ENCODE measurements at regions not wholly inside any gene's neighbourhood (a gene's known extent, or its start where the extent isn't known, plus 50 kb on each side); places are given as distances from the start of the nearest gene placed in this dataset.

DNA sequence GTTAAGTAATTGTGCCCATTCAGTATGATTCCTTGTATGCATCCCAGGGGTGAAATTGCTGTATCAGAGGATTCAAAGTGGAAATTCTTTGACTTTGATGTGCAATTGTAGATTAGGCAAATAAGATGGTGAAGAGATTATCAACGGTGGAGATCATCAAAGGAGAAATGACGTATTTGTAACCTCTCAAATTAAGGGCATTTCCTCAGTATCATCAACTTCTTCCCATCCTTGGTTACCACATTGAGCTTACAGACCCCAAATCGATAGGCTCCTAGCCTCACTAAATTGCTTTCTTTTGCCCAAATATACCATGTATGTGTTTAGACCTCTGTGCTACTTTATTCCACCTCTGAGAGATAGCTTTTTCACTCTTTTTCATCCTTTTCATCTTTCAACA, 213.1 kb upstream of the ZFP64 start:
- WGBS (ENCODE audit: insufficient coverage) = 90% methylated on average over 1 of the region's 3 CpGs
- Histone ChIP-seq H3K4me3 (ENCODE audit: control extremely low read depth in 1 of 5, extremely low read depth in 1 of 5, insufficient read depth in 1 of 5, low read depth in 2 of 5, low read length in 4 of 5) (no peak overlapping the region), H3K9ac (ENCODE audit: low read length) (no peak overlapping the region), H2AFZ (ENCODE audit: insufficient read depth, low read depth, low read length, poor library complexity, severe bottlenecking) (no peak overlapping the region), H3K27me3 (replicated peaks in 1 of 4; ENCODE audit: control extremely low read depth in 1 of 4, control insufficient read depth in 3 of 4, insufficient read depth in 4 of 4, low read length in 3 of 4) (no peaks in the 10 kb centered on the region), H3K4me2 (replicated peaks; ENCODE audit: low read depth, low read length, poor library complexity, severe bottlenecking) (no peak overlapping the region), H3K27ac (ENCODE audit: low read length in 2 of 2) (no peak overlapping the region), H4K20me1 (ENCODE audit: control insufficient read depth, insufficient read depth, low read length, poor library complexity, severe bottlenecking) (no peaks in the 10 kb centered on the region), H3K79me2 (ENCODE audit: control insufficient read depth, insufficient read depth, low read length) (no peaks in the 10 kb centered on the region), H3K36me3 (replicated peaks in 1 of 2; ENCODE audit: control extremely low read depth in 1 of 2, control insufficient read depth in 1 of 2, extremely low read depth in 1 of 2, insufficient read depth in 2 of 2, low read length in 1 of 2) (no peaks in the 10 kb centered on the region), H3K9me3 (ENCODE audit: control extremely low read depth in 1 of 3, control insufficient read depth in 2 of 3, insufficient read depth in 1 of 3, low read length in 2 of 3) (no peaks in the 10 kb centered on the region), H3K4me1 (ENCODE audit: control insufficient read depth in 2 of 2, insufficient read depth in 2 of 2, low read length in 2 of 2) (peaks cover 5 to 9% of the 10 kb centered on the region in 2 donors)
- ATAC-seq (ENCODE audit: low read depth) (no peak), DNase-seq (no peak)
- Mint-ChIP-seq H3K27me3 (no peaks in the 10 kb centered on the region), H3K4me1 (peaks cover 28% of the 10 kb centered on the region), H3K9me3 (ENCODE audit: insufficient read depth) (peaks cover 4% of the 10 kb centered on the region), H3K27ac (no peak overlapping the region), H3K4me3 (no peak overlapping the region)
- POLR2A ChIA-PET = no interaction called here
- intact Hi-C loops (cut with micrococcal nuclease) = no loop called here
- no peak for TF ChIP-seq EZH2 (IDR thresholded peaks at IDR 0.05; ENCODE audit: borderline replicate concordance, insufficient read depth, low read depth, low read length, poor library complexity, severe bottlenecking)
- TF ChIP-seq, protein P1, sequence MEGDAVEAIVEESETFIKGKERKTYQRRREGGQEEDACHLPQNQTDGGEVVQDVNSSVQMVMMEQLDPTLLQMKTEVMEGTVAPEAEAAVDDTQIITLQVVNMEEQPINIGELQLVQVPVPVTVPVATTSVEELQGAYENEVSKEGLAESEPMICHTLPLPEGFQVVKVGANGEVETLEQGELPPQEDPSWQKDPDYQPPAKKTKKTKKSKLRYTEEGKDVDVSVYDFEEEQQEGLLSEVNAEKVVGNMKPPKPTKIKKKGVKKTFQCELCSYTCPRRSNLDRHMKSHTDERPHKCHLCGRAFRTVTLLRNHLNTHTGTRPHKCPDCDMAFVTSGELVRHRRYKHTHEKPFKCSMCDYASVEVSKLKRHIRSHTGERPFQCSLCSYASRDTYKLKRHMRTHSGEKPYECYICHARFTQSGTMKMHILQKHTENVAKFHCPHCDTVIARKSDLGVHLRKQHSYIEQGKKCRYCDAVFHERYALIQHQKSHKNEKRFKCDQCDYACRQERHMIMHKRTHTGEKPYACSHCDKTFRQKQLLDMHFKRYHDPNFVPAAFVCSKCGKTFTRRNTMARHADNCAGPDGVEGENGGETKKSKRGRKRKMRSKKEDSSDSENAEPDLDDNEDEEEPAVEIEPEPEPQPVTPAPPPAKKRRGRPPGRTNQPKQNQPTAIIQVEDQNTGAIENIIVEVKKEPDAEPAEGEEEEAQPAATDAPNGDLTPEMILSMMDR (IDR thresholded peaks at IDR 0.05) = no peak
- CTCF ChIA-PET = no interaction called here

DNA sequence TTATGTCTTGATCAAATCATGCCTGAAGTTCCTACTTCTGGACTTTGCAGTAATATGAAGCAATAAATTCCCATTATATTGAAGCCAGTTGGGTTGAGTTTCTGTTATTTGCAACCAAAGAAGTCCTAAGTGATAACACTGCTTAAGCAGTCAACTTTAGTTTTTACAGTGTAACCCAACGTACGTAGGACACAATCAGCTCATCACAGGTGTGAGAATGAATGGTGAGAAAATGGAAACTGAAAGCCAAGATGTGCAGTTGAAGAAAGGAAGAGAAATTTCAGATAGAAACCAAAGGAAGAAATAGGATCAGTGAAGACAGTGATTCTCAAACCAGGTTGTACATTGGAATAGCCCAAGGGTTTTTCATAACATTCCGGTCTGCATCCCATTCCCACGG, 211.4 kb upstream of the ZFP64 start:
- ATAC-seq (ENCODE audit: low read depth) = no peak
- POLR2A ChIA-PET = no interaction called here
- WGBS (ENCODE audit: insufficient coverage) = 93% methylated on average over 4 of the region's 4 CpGs

More for the DNA sequence above, 211.4 kb upstream of the ZFP64 start:
- Histone ChIP-seq H3K4me1 (ENCODE audit: control insufficient read depth in 2 of 2, insufficient read depth in 2 of 2, low read length in 2 of 2) (peaks cover 5 to 9% of the 10 kb centered on the region in 2 donors), H3K27me3 (replicated peaks in 1 of 4; ENCODE audit: control extremely low read depth in 1 of 4, control insufficient read depth in 3 of 4, insufficient read depth in 4 of 4, low read length in 3 of 4) (peaks cover 0 to 4% (median 0%) of the 10 kb centered on the region in 4 experiments), H3K4me3 (ENCODE audit: control extremely low read depth in 1 of 5, extremely low read depth in 1 of 5, insufficient read depth in 1 of 5, low read depth in 2 of 5, low read length in 4 of 5) (no peak overlapping the region), H2AFZ (ENCODE audit: insufficient read depth, low read depth, low read length, poor library complexity, severe bottlenecking) (no peak overlapping the region), H3K4me2 (replicated peaks; ENCODE audit: low read depth, low read length, poor library complexity, severe bottlenecking) (no peak overlapping the region), H3K36me3 (replicated peaks in 1 of 2; ENCODE audit: control extremely low read depth in 1 of 2, control insufficient read depth in 1 of 2, extremely low read depth in 1 of 2, insufficient read depth in 2 of 2, low read length in 1 of 2) (no peaks in the 10 kb centered on the region), H4K20me1 (ENCODE audit: control insufficient read depth, insufficient read depth, low read length, poor library complexity, severe bottlenecking) (no peaks in the 10 kb centered on the region), H3K9me3 (ENCODE audit: control extremely low read depth in 1 of 3, control insufficient read depth in 2 of 3, insufficient read depth in 1 of 3, low read length in 2 of 3) (no peaks in the 10 kb centered on the region), H3K9ac (ENCODE audit: low read length) (no peak overlapping the region), H3K27ac (ENCODE audit: low read length in 2 of 2) (no peak overlapping the region), H3K79me2 (ENCODE audit: control insufficient read depth, insufficient read depth, low read length) (no peaks in the 10 kb centered on the region)
- intact Hi-C loops (cut with micrococcal nuclease) = no loop called here
- Mint-ChIP-seq H3K4me3 (no peak overlapping the region), H3K4me1 (peaks cover 28% of the 10 kb centered on the region), H3K27ac (no peak overlapping the region), H3K27me3 (peaks cover 4% of the 10 kb centered on the region), H3K9me3 (ENCODE audit: insufficient read depth) (peaks cover 4% of the 10 kb centered on the region)
- no peak for DNase-seq
- TF ChIP-seq, protein P1 (IDR thresholded peaks at IDR 0.05) = no peak
- TF ChIP-seq EZH2 (IDR thresholded peaks at IDR 0.05; ENCODE audit: borderline replicate concordance, insufficient read depth, low read depth, low read length, poor library complexity, severe bottlenecking) = no peak
- CTCF ChIA-PET = interaction anchor here (0.7 kb wide), 1 partner anchor 1394 kb away, joined by 3 read pairs; no protein-coding TSS in a partner anchor
